ENCODE measurements at regions not wholly inside any gene's neighbourhood (a gene's known extent, or its start where the extent isn't known, plus 50 kb on each side); places are given as distances from the start of the nearest gene placed in this dataset.

- Histone ChIP-seq H3K36me3 (replicated peaks in 1 of 2; ENCODE audit: control insufficient read depth in 1 of 2, insufficient read depth in 2 of 2, low read length in 2 of 2) (no peaks in the 10 kb centered on the region), H3K27ac (ENCODE audit: extremely low read length, insufficient read depth, low read length) (no peak overlapping the region), H3K79me2 (ENCODE audit: insufficient read depth, low read length) (no peaks in the 10 kb centered on the region), H3K4me2 (ENCODE audit: low read depth, low read length) (no peak overlapping the region), H3K27me3 (ENCODE audit: control insufficient read depth in 1 of 2, insufficient read depth in 2 of 2, low read length in 2 of 2) (no peaks in the 10 kb centered on the region), H3K4me3 (replicated peaks in 1 of 3; ENCODE audit: insufficient read depth in 1 of 3, low read depth in 2 of 3, low read length in 3 of 3) (no peak overlapping the region), H4K20me1 (ENCODE audit: insufficient read depth, low read length) (no peaks in the 10 kb centered on the region), H3K4me1 (ENCODE audit: insufficient read depth, low read length) (no peaks in the 10 kb centered on the region), H3K9ac (ENCODE audit: insufficient read depth, low read depth, low read length) (no peak overlapping the region), H2AFZ (ENCODE audit: low read length) (no peak overlapping the region), H3K9me3 (ENCODE audit: low read length) (no peaks in the 10 kb centered on the region)
- FAIRE-seq, result no peak
- DNase-seq (ENCODE audit: low spot score), result no peak
- ATAC-seq, result no peak
- BruUV-seq (replicated peaks), result no TSS peak
- ChIA-PET CTCF (ENCODE audit: low intra/inter-chr PET ratio, low total read pairs) (no interaction called here), POLR2A (no interaction called here)
- intact Hi-C loops (cut with micrococcal nuclease; ENCODE audit: unreplicated experiment) (no loop called here), in situ Hi-C loops (cut with HindIII; ENCODE audit: extremely low pct_ligation_motif_present, low pct_unique_long_range_greater_than_20kb) (no loop called here)
- no peak for TF ChIP-seq GFI1 (CRISPR knock-in tag; IDR thresholded peaks at IDR 0.05; ENCODE audit: borderline replicate concordance)
- no peak for TF ChIP-seq ZNF850 (CRISPR knock-in tag; conservative IDR thresholded peaks at IDR 0.05)
- no peak for TF ChIP-seq CBFB (CRISPR knock-in tag; IDR thresholded peaks at IDR 0.05)
- TF ChIP-seq, protein P1, sequence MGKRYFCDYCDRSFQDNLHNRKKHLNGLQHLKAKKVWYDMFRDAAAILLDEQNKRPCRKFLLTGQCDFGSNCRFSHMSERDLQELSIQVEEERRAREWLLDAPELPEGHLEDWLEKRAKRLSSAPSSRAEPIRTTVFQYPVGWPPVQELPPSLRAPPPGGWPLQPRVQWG (CRISPR knock-in tag; IDR thresholded peaks at IDR 0.05; ENCODE audit: borderline replicate concordance, low read depth), result no peak
- TF ChIP-seq, protein P2, sequence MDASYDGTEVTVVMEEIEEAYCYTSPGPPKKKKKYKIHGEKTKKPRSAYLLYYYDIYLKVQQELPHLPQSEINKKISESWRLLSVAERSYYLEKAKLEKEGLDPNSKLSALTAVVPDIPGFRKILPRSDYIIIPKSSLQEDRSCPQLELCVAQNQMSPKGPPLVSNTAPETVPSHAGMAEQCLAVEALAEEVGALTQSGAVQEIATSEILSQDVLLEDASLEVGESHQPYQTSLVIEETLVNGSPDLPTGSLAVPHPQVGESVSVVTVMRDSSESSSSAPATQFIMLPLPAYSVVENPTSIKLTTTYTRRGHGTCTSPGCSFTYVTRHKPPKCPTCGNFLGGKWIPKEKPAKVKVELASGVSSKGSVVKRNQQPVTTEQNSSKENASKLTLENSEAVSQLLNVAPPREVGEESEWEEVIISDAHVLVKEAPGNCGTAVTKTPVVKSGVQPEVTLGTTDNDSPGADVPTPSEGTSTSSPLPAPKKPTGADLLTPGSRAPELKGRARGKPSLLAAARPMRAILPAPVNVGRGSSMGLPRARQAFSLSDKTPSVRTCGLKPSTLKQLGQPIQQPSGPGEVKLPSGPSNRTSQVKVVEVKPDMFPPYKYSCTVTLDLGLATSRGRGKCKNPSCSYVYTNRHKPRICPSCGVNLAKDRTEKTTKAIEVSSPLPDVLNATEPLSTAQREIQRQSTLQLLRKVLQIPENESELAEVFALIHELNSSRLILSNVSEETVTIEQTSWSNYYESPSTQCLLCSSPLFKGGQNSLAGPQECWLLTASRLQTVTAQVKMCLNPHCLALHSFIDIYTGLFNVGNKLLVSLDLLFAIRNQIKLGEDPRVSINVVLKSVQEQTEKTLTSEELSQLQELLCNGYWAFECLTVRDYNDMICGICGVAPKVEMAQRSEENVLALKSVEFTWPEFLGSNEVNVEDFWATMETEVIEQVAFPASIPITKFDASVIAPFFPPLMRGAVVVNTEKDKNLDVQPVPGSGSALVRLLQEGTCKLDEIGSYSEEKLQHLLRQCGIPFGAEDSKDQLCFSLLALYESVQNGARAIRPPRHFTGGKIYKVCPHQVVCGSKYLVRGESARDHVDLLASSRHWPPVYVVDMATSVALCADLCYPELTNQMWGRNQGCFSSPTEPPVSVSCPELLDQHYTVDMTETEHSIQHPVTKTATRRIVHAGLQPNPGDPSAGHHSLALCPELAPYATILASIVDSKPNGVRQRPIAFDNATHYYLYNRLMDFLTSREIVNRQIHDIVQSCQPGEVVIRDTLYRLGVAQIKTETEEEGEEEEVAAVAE (CRISPR knock-in tag; IDR thresholded peaks at IDR 0.05; ENCODE audit: borderline replicate concordance), result no peak
- no peak for TF ChIP-seq ZSCAN22 (CRISPR knock-in tag; IDR thresholded peaks at IDR 0.05)
- 22% methylated on average over 3 of the region's 3 CpGs for WGBS (ENCODE audit: low lambda C conversion rate)
Measured at GRCh38 chr13:42384265-42384664, 112.3 kb downstream of the AKAP11 start.

Measured in HepG2 (cell line).